ENCODE measurements at regions not wholly inside any gene's neighbourhood (a gene's known extent, or its start where the extent isn't known, plus 50 kb on each side); places are given as distances from the start of the nearest gene placed in this dataset.
"Not testable (repeated sequence)": the region's sequence is repeated elsewhere in the genome, so short reads cannot be mapped to it uniquely, and the experiment has no call there.

DNA sequence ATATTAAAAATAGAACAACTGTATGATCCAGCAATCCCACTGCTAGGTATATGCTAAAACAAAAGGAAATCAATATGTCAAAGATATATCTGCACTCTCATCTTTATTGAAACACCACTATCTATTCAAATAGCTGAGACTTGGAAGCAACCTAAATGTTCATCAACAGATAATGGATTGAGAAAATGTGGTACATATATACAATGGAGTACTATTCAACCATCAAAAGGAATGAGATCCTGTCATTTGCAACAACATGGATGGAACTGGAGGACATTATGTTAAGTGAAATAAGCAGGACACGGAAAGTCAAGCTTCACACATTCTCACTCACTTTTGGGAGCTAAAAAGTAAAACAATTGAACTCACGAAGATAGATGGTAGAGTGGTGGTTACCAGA, 610.1 kb upstream of the SEMA3D start:
- Histone ChIP-seq H3K27me3 (ENCODE audit: low read depth) (no peaks in the 10 kb centered on the region), H3K36me3 (replicated peaks) (no peaks in the 10 kb centered on the region), H3K9me3 (no peaks in the 10 kb centered on the region), H3K4me1 (no peaks in the 10 kb centered on the region), H3K4me3 (no peak overlapping the region)
- DNase-seq (ENCODE audit: low spot score in 2 of 2), result no peak
- in situ Hi-C loops (cut with MboI; ENCODE audit: low sequenced_read_pairs), result no loop called here

DNA sequence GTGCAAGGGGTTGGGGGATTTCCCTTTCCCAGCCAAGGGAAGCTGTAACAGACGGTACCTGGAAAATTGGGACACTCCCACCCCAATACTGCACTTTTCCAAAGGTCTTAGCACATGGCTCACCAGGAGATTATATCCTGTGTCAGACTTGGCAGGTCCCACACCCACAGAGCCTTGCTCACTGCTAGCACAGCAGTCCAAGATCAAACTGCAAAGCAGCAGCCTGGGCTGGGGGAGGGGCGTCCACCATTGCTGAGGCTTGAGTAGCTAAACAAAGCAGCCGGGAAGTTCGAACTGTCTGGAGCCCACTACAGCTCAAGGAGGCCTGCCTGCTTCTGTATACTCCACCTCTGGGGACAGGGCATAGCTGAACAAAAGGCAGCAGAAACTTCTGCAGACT, 604.2 kb upstream of the SEMA3D start:
- H3K9me3 ChIP-seq; H3K27me3 ChIP-seq (ENCODE audit: low read depth); DNase-seq (ENCODE audit: low spot score in 2 of 2); H3K4me1 ChIP-seq; H3K4me3 ChIP-seq; in situ Hi-C loops (cut with MboI; ENCODE audit: low sequenced_read_pairs); H3K36me3 ChIP-seq (replicated peaks): not testable (repeated sequence)

DNA sequence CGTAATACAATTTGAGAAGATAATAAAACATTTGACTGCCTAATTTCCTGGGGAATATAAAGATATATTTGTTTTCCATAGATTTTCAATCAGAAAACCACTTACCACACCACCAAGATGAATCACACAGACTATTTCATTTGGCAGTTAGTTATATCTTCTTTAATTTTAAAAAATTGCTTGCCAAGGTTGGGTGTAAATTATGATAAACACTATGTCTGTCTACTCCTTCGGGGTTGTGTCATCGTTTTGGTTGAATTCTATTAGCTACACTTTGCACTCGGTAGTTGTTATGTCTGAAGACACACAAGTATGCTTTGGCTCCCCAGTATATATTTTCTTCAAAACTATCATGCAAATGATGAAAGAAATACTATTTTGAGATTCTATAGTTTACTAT, 594.8 kb upstream of the SEMA3D start:
- Histone ChIP-seq H3K36me3 (replicated peaks) (no peaks in the 10 kb centered on the region), H3K4me1 (no peaks in the 10 kb centered on the region)

DNA sequence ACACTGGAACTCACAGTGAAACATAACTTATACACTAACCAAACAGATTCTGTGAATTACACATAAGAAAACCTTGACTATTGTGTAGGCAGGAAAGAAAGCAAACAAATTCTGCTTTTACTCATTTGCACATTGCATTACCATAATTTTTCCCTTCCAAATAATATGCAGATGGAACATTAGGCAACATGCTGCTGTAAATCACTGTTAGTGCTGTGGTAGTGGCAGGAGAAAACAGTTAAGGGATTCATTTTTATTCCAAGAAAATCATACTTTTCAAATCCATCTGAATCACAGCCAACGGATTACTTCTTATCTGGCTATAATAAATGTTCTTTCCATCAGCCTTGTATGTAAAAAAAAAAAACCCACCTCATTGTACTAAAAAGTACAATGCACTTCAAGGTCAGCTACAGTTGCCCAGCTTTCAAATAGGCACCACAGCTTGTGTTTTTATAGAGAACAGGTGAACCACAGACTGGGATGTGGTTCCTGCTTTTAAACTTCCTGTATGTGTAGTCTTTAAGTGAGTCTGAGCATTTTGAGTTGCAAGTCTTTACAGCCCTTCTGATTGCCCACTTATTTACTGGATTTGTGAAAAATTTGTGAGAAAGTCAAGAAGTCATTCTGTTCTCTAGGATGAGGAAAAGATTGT, 590.0 kb upstream of the SEMA3D start:
- Histone ChIP-seq H3K36me3 (replicated peaks) (no peaks in the 10 kb centered on the region), H3K9me3 (no peaks in the 10 kb centered on the region), H3K4me3 (no peak overlapping the region), H3K27me3 (ENCODE audit: low read depth) (no peaks in the 10 kb centered on the region), H3K4me1 (no peaks in the 10 kb centered on the region)
- DNase-seq (ENCODE audit: low spot score in 2 of 2), result no peak
- in situ Hi-C loops (cut with MboI; ENCODE audit: low sequenced_read_pairs), result no loop called here

More for the DNA sequence above, 594.8 kb upstream of the SEMA3D start:
- Histone ChIP-seq H3K9me3 (no peaks in the 10 kb centered on the region), H3K4me3 (no peak overlapping the region), H3K27me3 (ENCODE audit: low read depth) (no peaks in the 10 kb centered on the region)
- in situ Hi-C loops (cut with MboI; ENCODE audit: low sequenced_read_pairs), result no loop called here
- DNase-seq (ENCODE audit: low spot score in 2 of 2), result no peak

DNA sequence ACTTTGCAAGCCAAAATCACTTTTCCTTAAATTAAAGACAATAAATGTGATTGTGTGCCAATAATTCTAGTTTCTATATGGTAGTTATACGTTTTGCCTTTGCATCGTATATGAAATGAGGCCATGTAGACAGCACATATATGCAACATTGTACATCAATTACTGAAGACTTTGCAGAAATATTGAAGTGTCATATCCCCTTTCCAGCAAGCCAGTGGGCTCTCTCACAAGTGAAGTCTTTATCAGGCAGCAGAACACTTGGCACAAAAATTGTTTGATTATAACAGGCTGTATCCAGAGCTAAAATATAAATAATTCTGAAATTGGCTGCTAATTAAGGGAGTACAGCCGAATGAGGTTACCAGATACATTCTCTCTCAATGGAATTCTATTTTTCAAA, 588.6 kb upstream of the SEMA3D start:
- Histone ChIP-seq H3K4me3 (no peak overlapping the region), H3K27me3 (ENCODE audit: low read depth) (no peaks in the 10 kb centered on the region), H3K36me3 (replicated peaks) (no peaks in the 10 kb centered on the region), H3K4me1 (no peaks in the 10 kb centered on the region), H3K9me3 (no peaks in the 10 kb centered on the region)
- in situ Hi-C loops (cut with MboI; ENCODE audit: low sequenced_read_pairs), result no loop called here
- DNase-seq (ENCODE audit: low spot score in 2 of 2), result no peak

DNA sequence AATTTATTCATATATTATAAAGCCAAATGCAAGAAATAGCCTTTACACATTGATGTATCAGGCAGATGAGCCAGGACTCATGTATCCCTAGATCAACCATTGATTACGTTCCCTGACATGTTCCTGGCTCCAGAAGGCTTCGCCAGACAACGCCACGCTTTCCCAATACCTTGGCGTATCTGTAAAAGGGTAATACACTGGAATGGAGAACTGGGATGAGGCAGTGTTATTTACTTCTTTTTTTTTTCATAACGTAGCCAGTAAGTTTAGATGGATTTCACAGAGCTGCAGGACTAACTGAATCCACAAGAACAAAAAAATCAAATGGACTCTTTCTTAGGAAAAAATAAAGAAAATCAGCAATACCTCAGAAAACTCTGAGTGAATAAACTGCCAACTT, 588.1 kb upstream of the SEMA3D start:
- Histone ChIP-seq H3K36me3 (replicated peaks) (no peaks in the 10 kb centered on the region), H3K9me3 (no peaks in the 10 kb centered on the region), H3K4me3 (no peak overlapping the region), H3K27me3 (ENCODE audit: low read depth) (no peaks in the 10 kb centered on the region), H3K4me1 (no peaks in the 10 kb centered on the region)
- in situ Hi-C loops (cut with MboI; ENCODE audit: low sequenced_read_pairs), result no loop called here
- no peak for DNase-seq (ENCODE audit: low spot score in 2 of 2)

DNA sequence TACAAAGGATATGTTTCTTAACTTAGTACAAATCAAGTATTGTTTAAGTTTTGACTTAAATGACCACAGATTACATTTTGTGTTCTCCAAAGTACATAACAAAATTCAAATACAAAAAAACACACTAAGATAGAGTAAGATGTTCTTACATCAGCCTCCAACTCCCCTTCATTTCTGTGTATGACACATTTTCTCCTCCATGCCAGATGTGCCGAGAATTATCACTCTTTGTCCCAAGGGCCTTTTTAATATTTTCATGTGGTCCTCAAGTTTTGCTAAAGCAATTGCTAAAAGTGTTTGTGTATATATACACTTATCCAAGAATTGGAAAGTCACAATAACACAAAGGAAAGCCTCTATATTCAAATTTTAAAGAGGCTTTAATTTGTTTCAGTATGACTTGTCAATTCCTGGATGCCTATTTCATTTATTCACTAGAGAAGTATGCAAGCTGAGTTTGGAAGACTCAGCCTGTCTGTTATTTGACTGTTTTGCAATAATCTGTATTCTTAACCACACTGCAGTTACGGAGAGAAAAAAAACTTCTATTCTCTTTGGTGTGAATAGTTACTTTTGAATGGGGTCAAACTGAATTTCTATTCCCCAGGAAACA, 586.4 kb upstream of the SEMA3D start:
- no peaks in the 10 kb centered on the region for H3K36me3 ChIP-seq (replicated peaks)
- no peak overlapping the region for H3K4me3 ChIP-seq
- H3K4me1 ChIP-seq, result no peaks in the 10 kb centered on the region
- no peak for DNase-seq (ENCODE audit: low spot score in 2 of 2)
- no peaks in the 10 kb centered on the region for H3K9me3 ChIP-seq
- no peaks in the 10 kb centered on the region for H3K27me3 ChIP-seq (ENCODE audit: low read depth)
- in situ Hi-C loops (cut with MboI; ENCODE audit: low sequenced_read_pairs), result no loop called here

DNA sequence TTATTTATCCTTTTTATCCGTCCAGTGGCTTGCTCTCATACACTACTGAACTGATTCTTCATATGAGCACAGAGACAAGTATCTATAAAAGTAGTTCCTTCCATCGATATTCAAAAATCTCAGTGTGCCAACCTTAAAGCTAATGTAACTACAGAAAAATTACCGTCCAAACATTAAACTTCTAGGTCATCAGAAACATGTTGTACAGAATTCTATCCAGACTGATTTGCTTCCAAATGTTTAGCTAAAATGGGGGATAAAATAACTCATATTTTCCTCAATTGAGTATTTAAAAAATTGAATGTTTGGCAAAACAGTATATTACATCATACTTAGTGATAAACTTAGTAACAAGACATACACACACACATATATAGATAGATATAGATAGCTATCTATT, 584.7 kb upstream of the SEMA3D start:
- Histone ChIP-seq H3K27me3 (ENCODE audit: low read depth) (no peaks in the 10 kb centered on the region), H3K4me3 (no peak overlapping the region), H3K9me3 (no peaks in the 10 kb centered on the region), H3K36me3 (replicated peaks) (no peaks in the 10 kb centered on the region), H3K4me1 (no peaks in the 10 kb centered on the region)
- no peak for DNase-seq (ENCODE audit: low spot score in 2 of 2)
- in situ Hi-C loops (cut with MboI; ENCODE audit: low sequenced_read_pairs), result no loop called here

DNA sequence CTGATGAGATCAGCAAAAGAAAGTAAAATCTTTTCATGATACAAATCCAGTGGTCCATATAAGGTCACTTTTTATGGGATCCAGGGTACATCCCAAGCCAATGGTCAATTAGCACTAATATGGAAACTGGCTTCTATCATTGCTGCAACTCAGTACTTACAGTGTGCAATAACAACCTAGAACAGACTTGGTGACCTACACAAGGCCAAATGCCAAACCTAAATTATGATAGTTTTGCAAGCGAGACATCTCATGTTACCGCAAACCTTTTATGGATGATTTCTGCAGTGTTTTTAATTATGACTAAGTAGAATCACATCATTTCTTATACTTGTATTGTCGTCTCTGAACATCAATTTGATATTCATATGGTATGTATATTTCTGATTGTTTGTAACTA, 583.5 kb upstream of the SEMA3D start:
- in situ Hi-C loops (cut with MboI; ENCODE audit: low sequenced_read_pairs), result no loop called here
- Histone ChIP-seq H3K4me3 (no peak overlapping the region), H3K4me1 (no peaks in the 10 kb centered on the region), H3K36me3 (replicated peaks) (no peaks in the 10 kb centered on the region), H3K27me3 (ENCODE audit: low read depth) (no peaks in the 10 kb centered on the region), H3K9me3 (no peaks in the 10 kb centered on the region)
- no peak for DNase-seq (ENCODE audit: low spot score in 2 of 2)

DNA sequence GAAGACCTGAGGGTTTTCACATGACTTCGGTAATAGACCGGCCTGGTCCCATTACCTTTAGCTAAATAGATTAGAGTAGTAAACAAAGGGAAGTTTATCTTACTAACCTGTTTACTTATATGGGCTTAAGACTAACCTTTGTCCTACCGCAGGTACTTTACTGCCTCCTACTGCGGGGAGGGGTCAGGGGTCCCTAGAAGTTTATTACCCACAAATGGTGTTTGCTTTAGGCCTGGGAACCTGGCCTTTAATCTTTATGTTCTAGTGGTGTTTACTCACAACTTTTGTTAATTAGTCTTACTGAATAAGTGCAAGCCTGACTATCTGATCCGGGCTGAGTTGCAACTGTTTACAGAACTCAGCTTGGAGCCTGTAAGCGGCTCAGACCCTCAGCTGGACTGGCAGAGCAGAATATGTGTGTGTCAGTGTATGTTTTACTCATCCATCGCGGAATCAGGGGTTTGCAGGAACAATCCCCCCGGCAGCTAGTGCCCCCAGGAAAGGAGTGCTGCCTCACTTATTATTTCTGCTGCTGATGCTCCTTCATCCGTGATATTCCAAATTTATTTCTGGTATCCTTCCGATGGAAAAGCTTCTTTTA, 578.9 kb upstream of the SEMA3D start:
- no peaks in the 10 kb centered on the region for H3K27me3 ChIP-seq (ENCODE audit: low read depth)
- in situ Hi-C loops (cut with MboI; ENCODE audit: low sequenced_read_pairs), result no loop called here
- no peaks in the 10 kb centered on the region for H3K9me3 ChIP-seq
- no peaks in the 10 kb centered on the region for H3K4me1 ChIP-seq
- H3K36me3 ChIP-seq (replicated peaks), result no peaks in the 10 kb centered on the region
- H3K4me3 ChIP-seq, result no peak overlapping the region
- no peak for DNase-seq (ENCODE audit: low spot score in 2 of 2)

DNA sequence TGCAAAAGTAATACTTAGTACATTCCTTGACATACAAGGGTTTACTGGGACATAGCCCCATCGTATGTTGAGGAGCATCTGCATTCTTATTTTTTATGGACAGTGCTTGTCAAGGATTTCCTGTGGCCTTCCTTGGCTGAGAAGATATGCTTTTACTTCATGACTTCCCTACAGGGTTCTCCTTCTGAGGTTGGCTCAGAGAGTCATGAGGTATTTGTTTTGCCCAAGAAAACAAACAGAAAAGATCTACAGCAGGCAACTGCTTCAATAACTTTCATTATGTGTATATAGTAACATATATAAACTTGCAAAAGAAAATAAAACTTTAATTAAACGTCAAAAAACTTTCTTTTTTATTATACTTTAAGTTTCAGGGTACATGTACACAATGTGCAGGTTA, 577.2 kb upstream of the SEMA3D start:
- no peak overlapping the region for H3K4me3 ChIP-seq
- no peaks in the 10 kb centered on the region for H3K36me3 ChIP-seq (replicated peaks)
- H3K27me3 ChIP-seq (ENCODE audit: low read depth), result no peaks in the 10 kb centered on the region
- H3K9me3 ChIP-seq, result no peaks in the 10 kb centered on the region
- in situ Hi-C loops (cut with MboI; ENCODE audit: low sequenced_read_pairs), result no loop called here
- no peak for DNase-seq (ENCODE audit: low spot score in 2 of 2)
- H3K4me1 ChIP-seq, result no peaks in the 10 kb centered on the region

DNA sequence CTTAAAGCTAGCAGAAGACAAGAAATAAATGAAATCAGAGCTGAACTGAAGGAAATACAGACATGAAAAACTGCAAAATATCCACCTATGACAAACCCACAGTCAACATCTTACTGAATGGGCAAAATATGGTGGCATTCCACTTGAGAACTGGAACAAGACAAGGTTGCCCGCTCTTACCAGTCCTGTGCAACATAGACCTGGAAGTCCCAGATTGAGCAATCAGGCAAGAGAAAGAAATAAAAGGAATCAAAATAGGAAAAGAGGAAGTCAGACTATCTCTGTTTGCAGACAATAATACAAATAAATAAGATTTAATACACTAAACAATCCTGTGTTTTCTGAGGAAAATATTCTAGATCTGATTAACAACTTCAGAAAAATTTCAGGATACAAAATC, 570.5 kb upstream of the SEMA3D start:
- H3K36me3 ChIP-seq (replicated peaks), result no peaks in the 10 kb centered on the region
- no peak for DNase-seq (ENCODE audit: low spot score in 2 of 2)
- in situ Hi-C loops (cut with MboI; ENCODE audit: low sequenced_read_pairs), result no loop called here
- no peaks in the 10 kb centered on the region for H3K9me3 ChIP-seq
- H3K4me3 ChIP-seq, result no peak overlapping the region
- H3K27me3 ChIP-seq (ENCODE audit: low read depth), result no peaks in the 10 kb centered on the region
- no peaks in the 10 kb centered on the region for H3K4me1 ChIP-seq

DNA sequence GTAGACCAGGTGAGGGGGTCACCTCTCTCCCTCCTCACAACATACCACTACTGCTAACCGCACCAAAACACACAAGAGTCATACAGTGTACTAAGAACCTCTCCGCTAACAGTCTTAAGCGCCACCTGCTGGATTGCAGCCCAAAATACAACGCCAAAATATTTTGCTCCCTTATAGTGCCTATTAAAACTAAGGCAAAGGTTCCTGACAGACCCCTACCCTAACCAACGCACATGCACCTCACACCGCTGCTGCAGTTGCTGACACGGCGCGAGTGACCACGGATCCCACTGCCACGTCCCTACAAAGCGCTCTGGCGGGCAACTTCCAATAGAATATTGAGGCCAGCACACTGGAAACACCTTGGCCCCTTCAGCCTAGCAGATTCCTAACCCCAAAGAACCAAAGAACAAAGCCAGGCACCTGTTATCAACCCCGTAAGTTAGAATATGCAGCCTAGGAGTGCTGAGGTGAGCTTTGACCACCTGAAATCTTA, 563.6 kb upstream of the SEMA3D start:
- Histone ChIP-seq H3K4me3 (no peak overlapping the region), H3K27me3 (ENCODE audit: low read depth) (no peaks in the 10 kb centered on the region), H3K36me3 (replicated peaks) (no peaks in the 10 kb centered on the region), H3K4me1 (no peaks in the 10 kb centered on the region), H3K9me3 (no peaks in the 10 kb centered on the region)
- peak; percentile 50 to 70 for DNase-seq (ENCODE audit: low spot score in 2 of 2)
- in situ Hi-C loops (cut with MboI; ENCODE audit: low sequenced_read_pairs), result no loop called here

DNA sequence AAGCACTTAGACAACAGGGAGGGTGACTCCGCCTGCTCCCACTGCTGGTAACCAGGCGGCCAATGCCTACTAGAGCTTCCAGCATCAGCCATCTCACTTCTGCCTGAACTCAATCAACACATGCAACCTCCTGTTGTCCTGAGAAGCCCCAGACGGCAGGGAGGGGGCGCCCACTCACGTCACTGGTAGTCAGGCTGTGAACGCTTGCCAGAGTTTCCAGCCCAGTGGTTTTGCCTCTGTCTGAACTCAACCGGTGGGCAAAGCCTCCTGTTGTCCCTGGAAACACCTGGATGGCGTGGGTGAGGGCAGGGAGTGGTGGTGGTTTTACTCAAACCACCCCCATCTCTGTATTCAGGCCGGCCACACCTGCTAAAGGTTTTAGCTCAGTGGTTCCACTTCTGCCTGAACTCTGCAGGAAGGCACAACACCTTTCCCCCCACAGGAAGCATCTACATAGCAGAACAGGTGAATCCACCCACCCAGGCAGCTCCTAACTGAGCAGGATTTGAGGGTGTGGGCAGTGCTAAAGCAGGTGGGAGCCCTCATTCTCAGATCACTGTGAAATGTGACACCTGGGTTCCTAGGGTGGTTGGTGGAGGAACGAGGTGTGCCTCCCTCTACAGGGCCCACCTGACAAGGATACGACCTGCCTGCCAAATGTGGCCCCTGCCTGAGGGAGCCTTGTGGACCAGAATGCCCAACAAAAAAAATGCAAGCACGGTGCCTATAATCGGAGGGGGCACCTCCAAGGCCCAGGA, 563.0 kb upstream of the SEMA3D start:
- H3K4me3 ChIP-seq, result no peak overlapping the region
- H3K9me3 ChIP-seq, result no peaks in the 10 kb centered on the region
- in situ Hi-C loops (cut with MboI; ENCODE audit: low sequenced_read_pairs), result no loop called here
- no peaks in the 10 kb centered on the region for H3K27me3 ChIP-seq (ENCODE audit: low read depth)
- no peak for DNase-seq (ENCODE audit: low spot score in 2 of 2)
- H3K36me3 ChIP-seq (replicated peaks), result no peaks in the 10 kb centered on the region
- H3K4me1 ChIP-seq, result no peaks in the 10 kb centered on the region

All from HAP-1 (cell line).